ENCODE measurements at regions not wholly inside any gene's neighbourhood (a gene's known extent, or its start where the extent isn't known, plus 50 kb on each side); places are given as distances from the start of the nearest gene placed in this dataset.
A peak's percentile ranks its signal among the peaks of the same experiment; 100 is the strongest.

GRCh38 chr1:62918700-62919099 is 134.8 kb downstream of the ATG4C start:
- no peaks in the 10 kb centered on the region for H3K36me3 ChIP-seq (ENCODE audit: insufficient read depth, low read length)
- H3K9me3 ChIP-seq (ENCODE audit: low read length): no peaks in the 10 kb centered on the region
- H3K27me3 ChIP-seq (ENCODE audit: insufficient read depth, low read depth, low read length): peaks cover under 1% of the 10 kb centered on the region
- H3K79me2 ChIP-seq (replicated peaks; ENCODE audit: insufficient read depth, low read length): no peaks in the 10 kb centered on the region
- peak overlapping the region; percentile 43 for H3K4me2 ChIP-seq (ENCODE audit: low read length)
- peak overlapping the region; percentile 58 for H3K27ac ChIP-seq (ENCODE audit: low read length)
- TF ChIP-seq TAF1 (IDR thresholded peaks at IDR 0.05; ENCODE audit: low read depth) (no peak), CTCF (IDR thresholded peaks at IDR 0.05; ENCODE audit: poor library complexity, severe bottlenecking) (peak; percentile 24), POLR2AphosphoS5 (IDR thresholded peaks at IDR 0.05) (peak; percentile 92), SMC3 (conservative IDR thresholded peaks at IDR 0.05; ENCODE audit: poor library complexity) (no peak), REST (IDR thresholded peaks at IDR 0.05; ENCODE audit: borderline replicate concordance) (peak; percentile 96), EZH2 (IDR thresholded peaks at IDR 0.05; ENCODE audit: borderline replicate concordance, insufficient read depth, low read length, poor library complexity, severe bottlenecking) (no peak), EP300 (conservative IDR thresholded peaks at IDR 0.05; ENCODE audit: poor library complexity, severe bottlenecking) (peak; percentile 94), RAD21 (conservative IDR thresholded peaks at IDR 0.05) (no peak), MXI1 (conservative IDR thresholded peaks at IDR 0.05; ENCODE audit: poor library complexity, severe bottlenecking) (no peak)
- H4K20me1 ChIP-seq (ENCODE audit: insufficient read depth): no peaks in the 10 kb centered on the region
- no peaks in the 10 kb centered on the region for H3K9me2 ChIP-seq (ENCODE audit: insufficient read depth, low read length)
- H3K9ac ChIP-seq (ENCODE audit: low read length): no peak overlapping the region
- H2AFZ ChIP-seq (ENCODE audit: low read depth, low read length): no peak overlapping the region
- peak overlapping the region; percentile 46 for H3K4me3 ChIP-seq (ENCODE audit: low read length)
- H3F3A ChIP-seq (ENCODE audit: insufficient read depth, low read length, poor library complexity, severe bottlenecking): peaks cover 3% of the 10 kb centered on the region

- peaks cover 3% of the 10 kb centered on the region for H3F3A ChIP-seq (ENCODE audit: insufficient read depth, low read length, poor library complexity, severe bottlenecking)
- H3K9me3 ChIP-seq (ENCODE audit: low read length): no peaks in the 10 kb centered on the region
- no peaks in the 10 kb centered on the region for H3K36me3 ChIP-seq (ENCODE audit: insufficient read depth, low read length)
- no peak overlapping the region for H3K9ac ChIP-seq (ENCODE audit: low read length)
- TF ChIP-seq POLR2AphosphoS5 (IDR thresholded peaks at IDR 0.05) (no peak), EP300 (conservative IDR thresholded peaks at IDR 0.05; ENCODE audit: poor library complexity, severe bottlenecking) (no peak), REST (IDR thresholded peaks at IDR 0.05; ENCODE audit: borderline replicate concordance) (no peak), EZH2 (IDR thresholded peaks at IDR 0.05; ENCODE audit: borderline replicate concordance, insufficient read depth, low read length, poor library complexity, severe bottlenecking) (no peak), MXI1 (conservative IDR thresholded peaks at IDR 0.05; ENCODE audit: poor library complexity, severe bottlenecking) (no peak), CTCF (IDR thresholded peaks at IDR 0.05; ENCODE audit: poor library complexity, severe bottlenecking) (no peak), SMC3 (conservative IDR thresholded peaks at IDR 0.05; ENCODE audit: poor library complexity) (no peak), TAF1 (IDR thresholded peaks at IDR 0.05; ENCODE audit: low read depth) (no peak), RAD21 (conservative IDR thresholded peaks at IDR 0.05) (no peak)
- no peaks in the 10 kb centered on the region for H3K27me3 ChIP-seq (ENCODE audit: insufficient read depth, low read depth, low read length)
- H3K4me2 ChIP-seq (ENCODE audit: low read length): no peak overlapping the region
- no peaks in the 10 kb centered on the region for H3K9me2 ChIP-seq (ENCODE audit: insufficient read depth, low read length)
- no peaks in the 10 kb centered on the region for H4K20me1 ChIP-seq (ENCODE audit: insufficient read depth)
- no peak overlapping the region for H2AFZ ChIP-seq (ENCODE audit: low read depth, low read length)
- no peak overlapping the region for H3K4me3 ChIP-seq (ENCODE audit: low read length)
- no peaks in the 10 kb centered on the region for H3K79me2 ChIP-seq (replicated peaks; ENCODE audit: insufficient read depth, low read length)
- H3K27ac ChIP-seq (ENCODE audit: low read length): no peak overlapping the region
These were observed 138.1 kb downstream of the ATG4C start for GRCh38 chr1:62922006-62922405.

All from neural cell (in vitro differentiated cells).